Subcutaneous abdominal adipose tissue (tissue), 5 donors: ENCODE measurements at regions not wholly inside any gene's neighbourhood (a gene's known extent, or its start where the extent isn't known, plus 50 kb on each side); places are given as distances from the start of the nearest gene placed in this dataset.

Experiments
- H3K27ac ChIP-seq: one replicate; pipeline ENCODE4 v1.7.0; 2013; ENCODE audit warnings: low read depth, mild to moderate bottlenecking, inconsistent platforms, low read length, moderate library complexity
- H3K27me3 ChIP-seq, 5 donors: one replicate each; pipeline ENCODE4 v1.7.0; 2013; ENCODE audit warnings: low read length in 5 of 5, inconsistent platforms in 1 of 5; ENCODE audit not compliant: control insufficient read depth in 5 of 5, insufficient read depth in 4 of 5
- H3K36me3 ChIP-seq, 5 donors: one replicate each; pipeline ENCODE4 v1.7.0; 2013; ENCODE audit warnings: low read length in 5 of 5; ENCODE audit not compliant: control insufficient read depth in 5 of 5, insufficient read depth in 5 of 5
- H3K4me1 ChIP-seq, 5 donors: one replicate each; pipeline ENCODE4 v1.7.0; 2013; ENCODE audit warnings: low read length in 5 of 5, mild to moderate bottlenecking in 3 of 5, moderate library complexity in 1 of 5; ENCODE audit not compliant: control insufficient read depth in 5 of 5, insufficient read depth in 5 of 5
- H3K4me3 ChIP-seq, 5 donors: one replicate each; pipeline ENCODE4 v1.7.0; 2013; ENCODE audit warnings: low read length in 5 of 5, low read depth in 1 of 5
- H3K9ac ChIP-seq, 5 donors: one replicate each; pipeline ENCODE4 v1.7.0; 2013; ENCODE audit warnings: low read length in 5 of 5, mild to moderate bottlenecking in 4 of 5, moderate library complexity in 3 of 5
- H3K9me3 ChIP-seq, 5 donors: one replicate each; pipeline ENCODE4 v1.7.0; 2013; ENCODE audit warnings: low read length in 5 of 5; ENCODE audit not compliant: control insufficient read depth in 5 of 5
- donor health status: healthy.
- donor health status: healthy.
- donor health status: healthy.
- donor health status: healthy.
- donor health status: healthy.

- no peaks in the 10 kb centered on the region for H3K9me3 ChIP-seq
- no peak overlapping the region for H3K27ac ChIP-seq
- no peak overlapping the region for H3K9ac ChIP-seq
- peaks cover 0 to 4% (median 0%) of the 10 kb centered on the region in 5 donors for H3K27me3 ChIP-seq
- H3K4me1 ChIP-seq: no peaks in the 10 kb centered on the region
- no peaks in the 10 kb centered on the region for H3K36me3 ChIP-seq
- no peak overlapping the region for H3K4me3 ChIP-seq
These were observed 211.3 kb upstream of the NSMCE3 start for GRCh38 chr15:29480949-29481348.

GRCh38 chr15:29480278-29480677 is 210.7 kb upstream of the NSMCE3 start:
- no peaks in the 10 kb centered on the region for H3K9me3 ChIP-seq
- H3K27me3 ChIP-seq: peaks cover 0 to 4% (median 0%) of the 10 kb centered on the region in 5 donors
- no peak overlapping the region for H3K9ac ChIP-seq
- no peaks in the 10 kb centered on the region for H3K36me3 ChIP-seq
- H3K27ac ChIP-seq: no peak overlapping the region
- H3K4me1 ChIP-seq: no peaks in the 10 kb centered on the region
- H3K4me3 ChIP-seq: no peak overlapping the region

- H3K27me3 ChIP-seq: peaks cover 0 to 8% (median 0%) of the 10 kb centered on the region in 5 donors
These were observed 207.6 kb upstream of the NSMCE3 start for GRCh38 chr15:29477256-29477655.

GRCh38 chr15:29476503-29477080 is 207.0 kb upstream of the NSMCE3 start:
- no peaks in the 10 kb centered on the region for H3K4me1 ChIP-seq
- H3K27me3 ChIP-seq: peaks cover 0 to 8% (median 0%) of the 10 kb centered on the region in 5 donors
- no peak overlapping the region for H3K4me3 ChIP-seq
- no peak overlapping the region for H3K9ac ChIP-seq
- H3K27ac ChIP-seq: no peak overlapping the region
- H3K36me3 ChIP-seq: no peaks in the 10 kb centered on the region
- H3K9me3 ChIP-seq: no peaks in the 10 kb centered on the region

More at GRCh38 chr15:29477256-29477655, 207.6 kb upstream of the NSMCE3 start:
- Histone ChIP-seq H3K36me3 (no peaks in the 10 kb centered on the region), H3K27ac (no peak overlapping the region), H3K4me1 (no peaks in the 10 kb centered on the region), H3K4me3 (no peak overlapping the region), H3K9me3 (no peaks in the 10 kb centered on the region), H3K9ac (no peak overlapping the region)

- Histone ChIP-seq H3K4me3 (no peak overlapping the region), H3K9me3 (no peaks in the 10 kb centered on the region), H3K4me1 (no peaks in the 10 kb centered on the region), H3K27ac (no peak overlapping the region), H3K36me3 (no peaks in the 10 kb centered on the region), H3K9ac (no peak overlapping the region), H3K27me3 (peaks cover 0 to 8% (median 0%) of the 10 kb centered on the region in 5 donors)
These were observed 205.5 kb upstream of the NSMCE3 start for GRCh38 chr15:29475096-29475495.

GRCh38 chr15:29473621-29474105 is 204.0 kb upstream of the NSMCE3 start:
- no peaks in the 10 kb centered on the region for H3K9me3 ChIP-seq
- no peaks in the 10 kb centered on the region for H3K36me3 ChIP-seq
- peaks cover 0 to 8% (median 3%) of the 10 kb centered on the region in 5 donors for H3K27me3 ChIP-seq
- no peak overlapping the region for H3K9ac ChIP-seq
- H3K4me1 ChIP-seq: no peaks in the 10 kb centered on the region
- H3K4me3 ChIP-seq: no peak overlapping the region
- no peak overlapping the region for H3K27ac ChIP-seq

GRCh38 chr15:29472901-29473445 is 203.4 kb upstream of the NSMCE3 start:
- Histone ChIP-seq H3K4me1 (no peaks in the 10 kb centered on the region), H3K27ac (no peak overlapping the region), H3K9ac (no peak overlapping the region), H3K9me3 (no peaks in the 10 kb centered on the region), H3K27me3 (peaks cover 0 to 8% (median 3%) of the 10 kb centered on the region in 5 donors), H3K36me3 (no peaks in the 10 kb centered on the region), H3K4me3 (no peak overlapping the region)

GRCh38 chr15:29471757-29472156 is 202.1 kb upstream of the NSMCE3 start:
- no peak overlapping the region for H3K4me3 ChIP-seq
- no peaks in the 10 kb centered on the region for H3K4me1 ChIP-seq
- H3K9ac ChIP-seq: no peak overlapping the region
- H3K27ac ChIP-seq: no peak overlapping the region
- H3K9me3 ChIP-seq: no peaks in the 10 kb centered on the region
- H3K36me3 ChIP-seq: no peaks in the 10 kb centered on the region
- H3K27me3 ChIP-seq: peaks cover 0 to 8% (median 3%) of the 10 kb centered on the region in 5 donors

- Histone ChIP-seq H3K9ac (no peak overlapping the region), H3K4me1 (no peaks in the 10 kb centered on the region), H3K36me3 (no peaks in the 10 kb centered on the region), H3K27ac (no peak overlapping the region), H3K27me3 (peaks cover 0 to 4% (median 3%) of the 10 kb centered on the region in 5 donors), H3K9me3 (no peaks in the 10 kb centered on the region), H3K4me3 (no peak overlapping the region)
These were observed 201.7 kb upstream of the NSMCE3 start for GRCh38 chr15:29471306-29471705.

GRCh38 chr15:29470794-29471193 is 201.2 kb upstream of the NSMCE3 start:
- Histone ChIP-seq H3K4me1 (no peaks in the 10 kb centered on the region), H3K9me3 (no peaks in the 10 kb centered on the region), H3K27ac (no peak overlapping the region), H3K36me3 (no peaks in the 10 kb centered on the region), H3K9ac (no peak overlapping the region), H3K27me3 (peaks cover 0 to 3% (median 3%) of the 10 kb centered on the region in 5 donors), H3K4me3 (no peak overlapping the region)
